Trophoblast cell (in vitro differentiated cells and primary cell): ENCODE measurements at regions not wholly inside any gene's neighbourhood (a gene's known extent, or its start where the extent isn't known, plus 50 kb on each side); places are given as distances from the start of the nearest gene placed in this dataset.

ENCODE experiments used
- DNase-seq, 2 donors: peaks; one replicate each; pipeline ENCODE4 v3.0.0-alpha.2; 2016
- H2AFZ ChIP-seq: 2 replicates; pipeline ENCODE4 v1.6.1; 2013; ENCODE audit warnings: low read length, moderate library complexity, mild to moderate bottlenecking; ENCODE audit not compliant: insufficient read depth, poor library complexity
- H2AK5ac ChIP-seq: 2 replicates; pipeline ENCODE4 v1.6.1; 2013; ENCODE audit warnings: mild to moderate bottlenecking, low read length
- H2BK120ac ChIP-seq: 2 replicates; pipeline ENCODE4 v1.6.1; 2013; ENCODE audit warnings: low read length, mild to moderate bottlenecking, moderate library complexity; ENCODE audit not compliant: insufficient read depth, poor library complexity
- H2BK12ac ChIP-seq: 2 replicates; pipeline ENCODE4 v1.6.1; 2013; ENCODE audit warnings: mild to moderate bottlenecking, low read length, moderate library complexity
- H2BK5ac ChIP-seq: 2 replicates; pipeline ENCODE4 v1.6.1; 2013; ENCODE audit warnings: low read length, low read depth, moderate library complexity, mild to moderate bottlenecking; ENCODE audit not compliant: poor library complexity
- H3K14ac ChIP-seq: 2 replicates; pipeline ENCODE4 v1.6.1; 2013; ENCODE audit warnings: mild to moderate bottlenecking, low read length
- H3K18ac ChIP-seq: 2 replicates; pipeline ENCODE4 v1.6.1; 2013; ENCODE audit warnings: mild to moderate bottlenecking, low read length
- H3K23ac ChIP-seq: 2 replicates; pipeline ENCODE4 v1.6.1; 2013; ENCODE audit warnings: low read length
- H3K27ac ChIP-seq: 2 replicates; pipeline ENCODE4 v1.5.1; 2013; ENCODE audit warnings: low read depth, mild to moderate bottlenecking, inconsistent platforms, low read length, moderate library complexity
- H3K27me3 ChIP-seq: 2 replicates; pipeline ENCODE4 v1.6.1; 2013; ENCODE audit warnings: inconsistent platforms, mild to moderate bottlenecking, low read length, moderate library complexity; ENCODE audit not compliant: insufficient read depth
- H3K36me3 ChIP-seq, 2 experiments: 1 replicate in 1 of 2; 2 replicates in 1 of 2; pipeline ENCODE4 v1.6.1; 2013; ENCODE audit warnings: low read length in 2 of 2, mild to moderate bottlenecking in 2 of 2, moderate library complexity in 1 of 2; ENCODE audit not compliant: insufficient read depth in 2 of 2, control insufficient read depth in 1 of 2
- H3K4ac ChIP-seq: 2 replicates; pipeline ENCODE4 v1.6.1; 2013; ENCODE audit warnings: low read depth, mild to moderate bottlenecking, low read length, moderate library complexity
- H3K4me1 ChIP-seq, 2 experiments: 1 replicate in 1 of 2; 2 replicates in 1 of 2; pipeline ENCODE4 v1.6.1; 2013; ENCODE audit warnings: low read length in 2 of 2, mild to moderate bottlenecking in 2 of 2, moderate library complexity in 1 of 2; ENCODE audit not compliant: insufficient read depth in 2 of 2, control insufficient read depth in 1 of 2
- H3K4me2 ChIP-seq: 2 replicates; pipeline ENCODE4 v1.6.1; 2013; ENCODE audit warnings: inconsistent platforms, mild to moderate bottlenecking, low read length, moderate library complexity
- H3K4me3 ChIP-seq: 2 replicates; pipeline ENCODE4 v1.5.1; 2013; ENCODE audit warnings: mild to moderate bottlenecking, low read depth, low read length, inconsistent platforms
- H3K79me1 ChIP-seq: one replicate; pipeline ENCODE4 v1.6.1; 2013; ENCODE audit warnings: low read length
- H3K79me2 ChIP-seq: 2 replicates; pipeline ENCODE4 v1.6.1; 2013; ENCODE audit warnings: low read length, mild to moderate bottlenecking; ENCODE audit not compliant: control insufficient read depth, insufficient read depth, poor library complexity
- H3K9ac ChIP-seq: 2 replicates; pipeline ENCODE4 v1.6.1; 2013; ENCODE audit warnings: mild to moderate bottlenecking, low read length
- H3K9me3 ChIP-seq: 2 replicates; pipeline ENCODE4 v1.6.1; 2013; ENCODE audit warnings: low read depth, mild to moderate bottlenecking, control low read depth, inconsistent platforms, low read length; ENCODE audit not compliant: insufficient read depth
- H4K12ac ChIP-seq: 2 replicates; pipeline ENCODE4 v1.6.1; 2013; ENCODE audit warnings: low read depth, mild to moderate bottlenecking, low read length, moderate library complexity
- H4K8ac ChIP-seq: 2 replicates; pipeline ENCODE4 v1.6.1; 2013; ENCODE audit warnings: low read depth, mild to moderate bottlenecking, low read length, moderate library complexity
- H4K91ac ChIP-seq: one replicate; pipeline ENCODE4 v1.6.1; 2013; ENCODE audit warnings: low read depth, mild to moderate bottlenecking, low read length, moderate library complexity
- WGBS: extraction: QIAGEN DNeasy Blood & Tissue Kit; methylation state at CpG from one replicate; pipeline ENCODE4 v1.1.7; 2013; ENCODE audit warnings: missing lambda C conversion rate; ENCODE audit not compliant: insufficient read length, insufficient coverage; ENCODE audit errors: extremely low coverage; 5-methylcytosine and 5-hydroxymethylcytosine counted together

DNA sequence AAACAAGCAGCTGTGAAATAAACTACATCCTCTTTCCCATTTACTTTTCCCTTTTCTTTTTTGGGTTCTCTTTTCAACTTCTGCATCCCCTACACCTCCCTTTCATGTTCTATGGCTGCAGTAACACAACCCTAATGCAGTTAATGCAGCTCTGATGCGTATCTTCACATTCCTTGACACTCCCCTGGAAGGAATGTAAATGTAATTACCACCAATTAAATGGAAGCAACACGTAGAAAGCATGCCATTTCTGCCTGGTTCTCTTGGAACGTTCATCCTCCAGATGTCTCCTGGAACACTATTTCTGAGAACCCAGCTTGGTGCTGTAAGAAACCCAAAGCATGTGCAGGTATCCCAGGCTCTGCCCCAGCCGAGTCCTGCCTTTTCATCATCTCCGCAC is 166.8 kb upstream of the FREM2 start:
- no peak overlapping the region for H4K12ac ChIP-seq
- WGBS, result no CpG with 5 or more reads among the region's 5 CpGs
- H3K18ac ChIP-seq, result no peak overlapping the region
- no peaks in the 10 kb centered on the region for H3K36me3 ChIP-seq
- no peaks in the 10 kb centered on the region for H3K79me2 ChIP-seq
- H3K23ac ChIP-seq, result no peak overlapping the region
- no peak overlapping the region for H3K4me2 ChIP-seq
- H2BK12ac ChIP-seq, result no peak overlapping the region
- no peak overlapping the region for H3K9ac ChIP-seq
- no peaks in the 10 kb centered on the region for H3K79me1 ChIP-seq
- peak; percentile 7 to 57 for DNase-seq
- H2BK5ac ChIP-seq, result no peak overlapping the region
- H3K4ac ChIP-seq, result no peak overlapping the region
- H3K27me3 ChIP-seq, result no peaks in the 10 kb centered on the region
- no peak overlapping the region for H2AK5ac ChIP-seq
- H3K27ac ChIP-seq, result no peak overlapping the region
- no peak overlapping the region for H3K4me3 ChIP-seq
- no peak overlapping the region for H2AFZ ChIP-seq
- H4K91ac ChIP-seq, result no peak overlapping the region
- peaks cover 0 to 3% of the 10 kb centered on the region in 2 experiments for H3K4me1 ChIP-seq
- no peak overlapping the region for H3K14ac ChIP-seq
- H3K9me3 ChIP-seq, result no peaks in the 10 kb centered on the region
- no peak overlapping the region for H4K8ac ChIP-seq
- no peak overlapping the region for H2BK120ac ChIP-seq

DNA sequence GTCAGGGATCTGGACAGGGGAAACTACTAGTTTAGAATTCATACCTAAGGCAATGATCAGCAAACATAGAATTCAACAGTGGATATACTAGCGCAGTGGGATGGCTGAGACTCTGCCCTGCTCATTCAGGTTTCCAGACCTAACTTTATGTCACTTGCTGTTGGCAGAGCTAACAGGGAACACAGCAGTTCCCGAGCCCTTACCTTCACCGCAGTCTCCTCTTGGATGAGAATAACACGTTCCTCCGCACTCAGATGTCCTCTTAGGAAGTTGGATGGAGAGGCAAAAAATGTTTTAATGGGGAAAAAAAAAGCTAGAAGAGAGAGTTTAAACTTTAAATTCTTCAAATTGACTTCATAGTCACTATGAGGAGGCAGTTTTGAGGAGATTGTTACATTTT is 159.7 kb upstream of the FREM2 start:
- H2AFZ ChIP-seq, result no peak overlapping the region
- no peaks in the 10 kb centered on the region for H3K4me1 ChIP-seq
- H2BK12ac ChIP-seq, result no peak overlapping the region
- H3K27ac ChIP-seq, result no peak overlapping the region
- no peaks in the 10 kb centered on the region for H3K9me3 ChIP-seq
- H4K91ac ChIP-seq, result no peak overlapping the region
- no peak overlapping the region for H2AK5ac ChIP-seq
- no peak overlapping the region for H4K8ac ChIP-seq
- H3K18ac ChIP-seq, result no peak overlapping the region
- no peaks in the 10 kb centered on the region for H3K36me3 ChIP-seq
- H3K79me2 ChIP-seq, result no peaks in the 10 kb centered on the region
- DNase-seq, result no peak
- H2BK120ac ChIP-seq, result no peak overlapping the region
- no peaks in the 10 kb centered on the region for H3K27me3 ChIP-seq
- H3K4me3 ChIP-seq, result no peak overlapping the region
- no peak overlapping the region for H3K4me2 ChIP-seq
- H3K9ac ChIP-seq, result no peak overlapping the region
- H3K4ac ChIP-seq, result no peak overlapping the region
- WGBS, result no CpG with 5 or more reads among the region's 5 CpGs
- H3K79me1 ChIP-seq, result no peaks in the 10 kb centered on the region
- H2BK5ac ChIP-seq, result no peak overlapping the region
- no peak overlapping the region for H3K23ac ChIP-seq
- no peak overlapping the region for H3K14ac ChIP-seq
- no peak overlapping the region for H4K12ac ChIP-seq

GRCh38 chr13:38528986-38529385 is 157.9 kb upstream of the FREM2 start:
- Histone ChIP-seq H3K27ac (no peak overlapping the region), H2BK120ac (no peak overlapping the region), H3K4ac (no peak overlapping the region), H2BK5ac (no peak overlapping the region), H3K79me2 (no peaks in the 10 kb centered on the region), H3K9me3 (no peaks in the 10 kb centered on the region), H3K9ac (no peak overlapping the region), H2AFZ (no peak overlapping the region), H3K23ac (no peak overlapping the region), H4K91ac (no peak overlapping the region), H3K18ac (no peak overlapping the region), H3K14ac (no peak overlapping the region), H3K79me1 (no peaks in the 10 kb centered on the region), H3K36me3 (no peaks in the 10 kb centered on the region), H4K8ac (no peak overlapping the region), H3K4me3 (no peak overlapping the region), H4K12ac (no peak overlapping the region), H3K27me3 (no peaks in the 10 kb centered on the region), H2BK12ac (no peak overlapping the region), H3K4me1 (no peaks in the 10 kb centered on the region), H2AK5ac (no peak overlapping the region), H3K4me2 (no peak overlapping the region)
- peak in 1 of 2 donors; percentile 35 for DNase-seq
- no CpG with 5 or more reads among the region's 2 CpGs for WGBS

- H3K4me2 ChIP-seq, result no peak overlapping the region
- H2BK120ac ChIP-seq, result no peak overlapping the region
- no peak overlapping the region for H3K18ac ChIP-seq
- no peak overlapping the region for H2BK5ac ChIP-seq
- no CpG with 5 or more reads among the region's 3 CpGs for WGBS
- no peaks in the 10 kb centered on the region for H3K36me3 ChIP-seq
- H2AK5ac ChIP-seq, result no peak overlapping the region
- DNase-seq, result peak in 1 of 2 donors; percentile 39
- H3K79me2 ChIP-seq, result no peaks in the 10 kb centered on the region
- no peak overlapping the region for H3K23ac ChIP-seq
- H3K9me3 ChIP-seq, result no peaks in the 10 kb centered on the region
- no peak overlapping the region for H2BK12ac ChIP-seq
- no peak overlapping the region for H3K14ac ChIP-seq
- no peak overlapping the region for H3K9ac ChIP-seq
- H3K4me3 ChIP-seq, result no peak overlapping the region
- H3K27ac ChIP-seq, result no peak overlapping the region
- no peaks in the 10 kb centered on the region for H3K79me1 ChIP-seq
- H3K27me3 ChIP-seq, result no peaks in the 10 kb centered on the region
- H4K12ac ChIP-seq, result no peak overlapping the region
- no peak overlapping the region for H3K4ac ChIP-seq
- H4K91ac ChIP-seq, result no peak overlapping the region
- H4K8ac ChIP-seq, result no peak overlapping the region
- H2AFZ ChIP-seq, result no peak overlapping the region
- H3K4me1 ChIP-seq, result no peaks in the 10 kb centered on the region
Observed at GRCh38 chr13:38530492-38530891, 156.4 kb upstream of the FREM2 start.
